HL-60 (cell line): ENCODE measurements at regions not wholly inside any gene's neighbourhood (a gene's known extent, or its start where the extent isn't known, plus 50 kb on each side); places are given as distances from the start of the nearest gene placed in this dataset.

ENCODE experiments used
- DNase-seq, 2 experiments: peaks; one replicate each; pipeline ENCODE4 v3.0.0-alpha.2; 2010 to 2020; ENCODE audit warnings: low read depth in 1 of 2, low spot score in 1 of 2
- H3K27ac ChIP-seq: fragments of 250-450 bp; sonication (Bioruptor Pico); replicated peaks from 2 replicates; pipeline ENCODE4 v1.5.1; 2020; ENCODE audit warnings: mild to moderate bottlenecking, moderate library complexity
- H3K27me3 ChIP-seq: fragments of 250-450 bp; sonication (Bioruptor Pico); 2 replicates; pipeline ENCODE4 v1.5.1; 2021; ENCODE audit warnings: mild to moderate bottlenecking, moderate library complexity; ENCODE audit not compliant: insufficient read depth, poor library complexity, severe bottlenecking
- H3K4me3 ChIP-seq: replicated peaks from 2 replicates; pipeline ENCODE4 v1.5.1; 2011; ENCODE audit warnings: mild to moderate bottlenecking, control low read depth, low read length; ENCODE audit not compliant: insufficient read depth
- GABPA ChIP-seq: IDR thresholded peaks from 2 replicates; pipeline ENCODE4 v1.6.1; 2012; ENCODE audit warnings: low read depth
- POLR2AphosphoS5 ChIP-seq: IDR thresholded peaks from 2 replicates; pipeline ENCODE4 v1.6.1; 2012; ENCODE audit warnings: low read depth
- SPI1 ChIP-seq: IDR thresholded peaks from 2 replicates; pipeline ENCODE4 v1.6.1; 2012; ENCODE audit warnings: low read depth, mild to moderate bottlenecking, borderline replicate concordance
- TF ChIP-seq, protein P1 (sequence below): IDR thresholded peaks from 2 replicates; pipeline ENCODE4 v1.6.1; 2012; ENCODE audit warnings: low read depth; ENCODE audit not compliant: insufficient replicate concordance
- TF ChIP-seq, protein P2 (sequence below): IDR thresholded peaks from one replicate; pipeline ENCODE4 v1.5.1; 2011; ENCODE audit warnings: low read length, control low read depth, inconsistent platforms; ENCODE audit not compliant: insufficient read depth

DNA sequence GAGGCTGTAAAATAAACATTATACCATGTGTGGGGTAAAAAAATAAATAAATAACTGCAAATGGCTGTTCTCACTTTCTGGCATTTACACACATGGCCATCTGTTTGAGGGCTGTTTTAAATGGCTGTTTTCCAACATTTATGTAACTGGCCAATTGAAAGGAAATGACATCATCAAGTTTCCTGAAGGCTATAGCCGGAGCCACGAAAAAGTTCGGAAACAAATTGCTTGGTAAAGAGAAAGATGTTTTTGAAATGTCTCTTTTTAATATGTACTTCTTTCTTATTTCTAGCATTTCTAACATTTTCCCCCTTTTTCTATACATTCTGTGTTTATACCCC lies 95.4 kb upstream of the DAB2 start:
- no peaks in the 10 kb centered on the region for H3K27me3 ChIP-seq
- H3K27ac ChIP-seq = no peak overlapping the region
- DNase-seq = no peak
- H3K4me3 ChIP-seq = no peak overlapping the region
- TF ChIP-seq SPI1 (no peak), GABPA (no peak)
- TF ChIP-seq, protein P1, sequence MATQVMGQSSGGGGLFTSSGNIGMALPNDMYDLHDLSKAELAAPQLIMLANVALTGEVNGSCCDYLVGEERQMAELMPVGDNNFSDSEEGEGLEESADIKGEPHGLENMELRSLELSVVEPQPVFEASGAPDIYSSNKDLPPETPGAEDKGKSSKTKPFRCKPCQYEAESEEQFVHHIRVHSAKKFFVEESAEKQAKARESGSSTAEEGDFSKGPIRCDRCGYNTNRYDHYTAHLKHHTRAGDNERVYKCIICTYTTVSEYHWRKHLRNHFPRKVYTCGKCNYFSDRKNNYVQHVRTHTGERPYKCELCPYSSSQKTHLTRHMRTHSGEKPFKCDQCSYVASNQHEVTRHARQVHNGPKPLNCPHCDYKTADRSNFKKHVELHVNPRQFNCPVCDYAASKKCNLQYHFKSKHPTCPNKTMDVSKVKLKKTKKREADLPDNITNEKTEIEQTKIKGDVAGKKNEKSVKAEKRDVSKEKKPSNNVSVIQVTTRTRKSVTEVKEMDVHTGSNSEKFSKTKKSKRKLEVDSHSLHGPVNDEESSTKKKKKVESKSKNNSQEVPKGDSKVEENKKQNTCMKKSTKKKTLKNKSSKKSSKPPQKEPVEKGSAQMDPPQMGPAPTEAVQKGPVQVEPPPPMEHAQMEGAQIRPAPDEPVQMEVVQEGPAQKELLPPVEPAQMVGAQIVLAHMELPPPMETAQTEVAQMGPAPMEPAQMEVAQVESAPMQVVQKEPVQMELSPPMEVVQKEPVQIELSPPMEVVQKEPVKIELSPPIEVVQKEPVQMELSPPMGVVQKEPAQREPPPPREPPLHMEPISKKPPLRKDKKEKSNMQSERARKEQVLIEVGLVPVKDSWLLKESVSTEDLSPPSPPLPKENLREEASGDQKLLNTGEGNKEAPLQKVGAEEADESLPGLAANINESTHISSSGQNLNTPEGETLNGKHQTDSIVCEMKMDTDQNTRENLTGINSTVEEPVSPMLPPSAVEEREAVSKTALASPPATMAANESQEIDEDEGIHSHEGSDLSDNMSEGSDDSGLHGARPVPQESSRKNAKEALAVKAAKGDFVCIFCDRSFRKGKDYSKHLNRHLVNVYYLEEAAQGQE = no peak
- TF ChIP-seq, protein P2, sequence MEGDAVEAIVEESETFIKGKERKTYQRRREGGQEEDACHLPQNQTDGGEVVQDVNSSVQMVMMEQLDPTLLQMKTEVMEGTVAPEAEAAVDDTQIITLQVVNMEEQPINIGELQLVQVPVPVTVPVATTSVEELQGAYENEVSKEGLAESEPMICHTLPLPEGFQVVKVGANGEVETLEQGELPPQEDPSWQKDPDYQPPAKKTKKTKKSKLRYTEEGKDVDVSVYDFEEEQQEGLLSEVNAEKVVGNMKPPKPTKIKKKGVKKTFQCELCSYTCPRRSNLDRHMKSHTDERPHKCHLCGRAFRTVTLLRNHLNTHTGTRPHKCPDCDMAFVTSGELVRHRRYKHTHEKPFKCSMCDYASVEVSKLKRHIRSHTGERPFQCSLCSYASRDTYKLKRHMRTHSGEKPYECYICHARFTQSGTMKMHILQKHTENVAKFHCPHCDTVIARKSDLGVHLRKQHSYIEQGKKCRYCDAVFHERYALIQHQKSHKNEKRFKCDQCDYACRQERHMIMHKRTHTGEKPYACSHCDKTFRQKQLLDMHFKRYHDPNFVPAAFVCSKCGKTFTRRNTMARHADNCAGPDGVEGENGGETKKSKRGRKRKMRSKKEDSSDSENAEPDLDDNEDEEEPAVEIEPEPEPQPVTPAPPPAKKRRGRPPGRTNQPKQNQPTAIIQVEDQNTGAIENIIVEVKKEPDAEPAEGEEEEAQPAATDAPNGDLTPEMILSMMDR = no peak

DNA sequence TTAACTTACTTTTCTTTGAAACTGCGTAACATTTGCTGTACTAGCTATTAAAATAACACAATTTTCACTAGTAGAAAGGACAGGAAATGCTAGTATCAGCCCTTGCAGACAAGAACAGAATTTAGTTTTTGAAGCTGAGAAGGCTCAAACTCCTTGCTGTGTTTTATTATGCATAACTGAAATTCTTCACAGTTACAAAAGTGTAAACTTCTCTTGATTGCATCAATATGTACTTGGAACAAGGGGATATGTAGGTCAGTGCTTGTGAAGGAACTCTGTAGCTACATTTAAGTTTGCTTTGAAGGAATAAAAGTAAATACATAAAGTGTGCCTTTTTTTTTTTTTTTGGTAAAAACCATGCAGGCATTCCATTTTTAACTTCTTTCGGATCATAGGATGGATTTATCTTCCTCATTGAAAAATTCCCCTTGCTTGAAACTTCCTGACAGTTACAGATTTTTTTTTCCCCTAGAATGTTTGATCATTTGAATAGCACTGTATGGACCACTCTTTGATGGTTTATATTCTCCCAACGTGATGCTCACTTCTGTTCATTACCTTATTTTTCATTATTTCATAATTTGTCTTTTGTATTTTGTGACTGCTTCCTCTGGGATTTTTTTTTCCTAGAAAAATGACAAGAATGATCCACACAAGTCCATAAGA lies 94.9 kb upstream of the DAB2 start:
- no peaks in the 10 kb centered on the region for H3K27me3 ChIP-seq
- no peak overlapping the region for H3K27ac ChIP-seq
- TF ChIP-seq SPI1 (no peak), GABPA (no peak), POLR2AphosphoS5 (no peak)
- TF ChIP-seq, protein P1 = no peak
- TF ChIP-seq, protein P2 = no peak
- no peak overlapping the region for H3K4me3 ChIP-seq
- DNase-seq = no peak

DNA sequence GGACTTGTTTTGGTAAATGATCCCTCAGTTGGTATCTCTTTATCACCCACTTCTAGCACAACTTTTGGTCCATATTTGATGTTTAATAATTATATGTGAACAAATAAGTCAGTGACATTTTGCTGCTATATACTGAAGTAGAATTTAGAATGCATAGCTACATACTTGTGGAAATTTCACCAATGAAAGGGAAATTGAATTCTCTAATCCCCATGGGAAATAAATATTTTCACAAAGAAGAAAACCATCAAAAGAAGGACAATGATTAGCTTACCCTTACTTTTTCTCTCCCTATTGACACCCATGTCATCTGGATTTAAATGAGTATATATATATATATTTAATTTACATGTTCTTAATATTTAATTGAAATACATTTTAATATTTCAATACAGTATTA lies 94.3 kb upstream of the DAB2 start:
- H3K4me3 ChIP-seq = no peak overlapping the region
- no peak for DNase-seq
- H3K27ac ChIP-seq = no peak overlapping the region
- TF ChIP-seq POLR2AphosphoS5 (no peak), SPI1 (no peak), GABPA (no peak)
- TF ChIP-seq, protein P2 = no peak
- TF ChIP-seq, protein P1 = no peak
- no peaks in the 10 kb centered on the region for H3K27me3 ChIP-seq
